GM20000 (cell line): ENCODE measurements at regions not wholly inside any gene's neighbourhood (a gene's known extent, or its start where the extent isn't known, plus 50 kb on each side); places are given as distances from the start of the nearest gene placed in this dataset.

Source experiments
- DNase-seq: peaks from one replicate; pipeline ENCODE4 v3.0.0; 2012; ENCODE audit warnings: low spot score
- TF ChIP-seq, protein P1 (sequence below): IDR thresholded peaks from 2 replicates; pipeline ENCODE4 v1.5.1; 2012; ENCODE audit warnings: mild to moderate bottlenecking, control low read depth; ENCODE audit errors: extremely low read depth, missing control alignments

DNA sequence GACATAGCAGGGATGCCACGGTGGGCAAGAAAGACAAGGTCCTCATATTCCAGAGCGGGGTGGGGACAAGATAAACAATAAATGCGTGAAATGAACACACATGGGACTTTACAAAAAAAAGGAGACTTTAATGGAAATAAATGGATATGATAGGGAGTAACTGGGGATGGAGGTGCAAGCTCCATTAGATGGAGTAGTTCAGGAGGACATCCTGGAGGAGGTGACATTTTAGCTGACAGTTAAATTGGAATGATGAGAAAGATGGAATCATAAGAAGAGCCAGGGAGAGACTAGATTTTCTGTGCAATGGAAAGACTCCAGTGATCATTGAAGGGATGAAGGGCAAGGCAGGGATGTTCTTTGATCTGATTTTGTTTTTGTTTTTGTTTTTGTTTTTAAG is 83.6 kb upstream of the MYL10 start:
- TF ChIP-seq, protein P1, sequence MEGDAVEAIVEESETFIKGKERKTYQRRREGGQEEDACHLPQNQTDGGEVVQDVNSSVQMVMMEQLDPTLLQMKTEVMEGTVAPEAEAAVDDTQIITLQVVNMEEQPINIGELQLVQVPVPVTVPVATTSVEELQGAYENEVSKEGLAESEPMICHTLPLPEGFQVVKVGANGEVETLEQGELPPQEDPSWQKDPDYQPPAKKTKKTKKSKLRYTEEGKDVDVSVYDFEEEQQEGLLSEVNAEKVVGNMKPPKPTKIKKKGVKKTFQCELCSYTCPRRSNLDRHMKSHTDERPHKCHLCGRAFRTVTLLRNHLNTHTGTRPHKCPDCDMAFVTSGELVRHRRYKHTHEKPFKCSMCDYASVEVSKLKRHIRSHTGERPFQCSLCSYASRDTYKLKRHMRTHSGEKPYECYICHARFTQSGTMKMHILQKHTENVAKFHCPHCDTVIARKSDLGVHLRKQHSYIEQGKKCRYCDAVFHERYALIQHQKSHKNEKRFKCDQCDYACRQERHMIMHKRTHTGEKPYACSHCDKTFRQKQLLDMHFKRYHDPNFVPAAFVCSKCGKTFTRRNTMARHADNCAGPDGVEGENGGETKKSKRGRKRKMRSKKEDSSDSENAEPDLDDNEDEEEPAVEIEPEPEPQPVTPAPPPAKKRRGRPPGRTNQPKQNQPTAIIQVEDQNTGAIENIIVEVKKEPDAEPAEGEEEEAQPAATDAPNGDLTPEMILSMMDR = no peak
- no peak for DNase-seq

DNA sequence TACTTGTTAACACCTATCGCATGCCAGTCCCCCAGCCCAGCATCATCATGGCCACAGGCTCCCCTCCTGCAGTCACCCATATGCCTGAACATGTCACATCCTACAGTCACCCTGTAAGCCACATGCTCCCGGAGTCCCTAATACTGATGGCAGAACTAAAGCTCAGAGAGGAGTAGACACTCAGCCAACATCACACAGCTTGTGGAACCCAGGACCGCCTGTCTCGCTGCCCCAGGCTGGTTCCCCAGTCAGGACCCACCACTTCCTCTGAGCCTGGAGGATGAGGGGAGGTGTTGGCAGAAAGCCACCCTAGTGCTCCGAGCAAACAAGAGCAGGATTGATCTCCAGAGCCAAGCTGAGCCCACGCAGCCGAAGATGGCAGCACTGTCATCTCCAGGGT is 85.0 kb upstream of the MYL10 start:
- TF ChIP-seq, protein P1 = no peak
- no peak for DNase-seq

DNA sequence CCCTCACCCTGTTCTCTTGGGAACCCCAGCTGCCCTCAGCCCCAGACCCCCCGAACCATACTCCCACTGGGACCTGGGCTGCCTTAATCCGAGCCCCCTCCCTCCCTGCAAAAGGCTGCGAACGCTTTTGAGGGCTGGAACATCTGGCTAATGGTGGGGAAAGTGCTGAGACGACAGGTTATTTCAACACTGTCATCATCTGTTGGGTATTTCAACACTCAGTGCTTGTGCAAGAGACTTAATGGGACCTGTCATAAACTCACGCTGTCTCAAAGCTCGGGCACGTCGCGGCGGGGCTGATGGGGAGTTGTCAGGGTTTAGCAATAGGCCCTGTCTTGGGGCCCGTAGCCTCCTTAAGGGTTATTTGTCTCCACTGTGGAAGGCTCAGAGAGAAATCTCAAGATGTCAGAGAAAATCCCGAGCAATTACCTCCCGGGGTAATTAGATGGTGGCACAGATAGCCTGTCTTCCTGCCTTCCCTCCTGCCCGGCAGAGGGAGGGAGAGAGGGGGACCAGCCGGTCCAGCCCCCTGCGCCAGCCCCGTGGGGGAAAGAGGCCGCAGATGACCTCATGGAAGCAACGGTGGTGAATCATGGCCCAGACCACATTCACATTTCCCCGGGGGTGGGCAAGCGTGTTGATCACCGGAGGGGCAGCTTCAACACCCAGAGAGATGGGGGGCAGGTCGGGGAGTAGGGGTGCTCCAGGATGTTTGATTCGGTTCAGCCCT is 88.7 kb upstream of the MYL10 start:
- DNase-seq = no peak
- TF ChIP-seq, protein P1 = no peak

DNA sequence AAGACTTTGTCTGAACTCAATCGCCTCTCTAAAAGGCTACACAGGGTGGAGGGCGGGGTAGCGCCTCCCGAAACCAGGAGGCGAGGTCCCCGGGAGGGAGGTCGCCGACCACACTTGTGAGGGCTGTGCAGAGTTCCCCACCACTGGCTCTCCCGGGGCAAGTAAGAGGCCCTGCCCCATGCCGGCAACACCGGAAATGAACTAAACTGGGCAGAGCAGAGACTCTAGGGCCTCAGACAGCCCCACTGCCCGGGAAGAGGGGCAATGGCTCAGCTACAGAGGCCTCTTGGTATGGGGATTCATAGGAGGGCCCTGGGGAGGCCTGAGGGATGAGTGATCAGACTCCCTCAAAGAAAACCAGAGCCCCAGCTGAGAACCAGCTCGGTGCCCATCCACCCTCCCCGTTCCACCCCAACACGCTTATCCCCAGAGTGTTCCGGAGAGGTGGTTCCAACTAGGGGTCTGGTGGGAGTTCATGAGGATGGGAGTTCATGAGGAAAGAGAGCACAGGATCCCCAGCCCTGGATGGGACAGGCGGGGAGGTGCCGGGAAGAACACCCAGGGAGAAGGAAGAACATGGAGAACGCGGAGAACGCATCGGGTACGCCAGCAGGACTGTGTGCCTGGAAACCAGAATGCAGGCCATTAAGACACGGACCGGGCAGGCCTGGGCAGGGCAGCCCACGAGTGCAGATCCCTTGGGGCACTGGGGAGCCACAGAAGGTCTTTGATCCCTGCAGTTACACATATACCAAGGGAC is 89.4 kb upstream of the MYL10 start:
- no peak for DNase-seq

DNA sequence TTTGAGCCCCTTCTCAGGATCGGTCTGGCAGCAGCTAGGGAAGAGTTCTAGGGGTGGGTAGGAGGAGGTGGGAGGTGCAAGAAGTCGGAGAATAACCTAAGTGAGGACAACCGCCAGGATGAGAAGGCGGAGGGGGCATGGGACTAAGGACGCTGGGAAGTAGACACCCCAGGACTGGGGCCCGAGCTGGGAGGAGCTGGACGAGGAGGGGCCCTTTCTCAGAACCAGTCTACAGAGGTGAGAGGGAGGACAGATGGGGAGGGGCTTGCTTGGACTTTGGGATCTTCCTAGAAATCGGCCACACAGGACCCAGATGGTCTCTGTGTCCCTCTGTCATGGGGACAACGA is 90.0 kb upstream of the MYL10 start:
- no peak for DNase-seq
- TF ChIP-seq, protein P1 = no peak

More for the DNA sequence above, 89.4 kb upstream of the MYL10 start:
- TF ChIP-seq, protein P1 = no peak

DNA sequence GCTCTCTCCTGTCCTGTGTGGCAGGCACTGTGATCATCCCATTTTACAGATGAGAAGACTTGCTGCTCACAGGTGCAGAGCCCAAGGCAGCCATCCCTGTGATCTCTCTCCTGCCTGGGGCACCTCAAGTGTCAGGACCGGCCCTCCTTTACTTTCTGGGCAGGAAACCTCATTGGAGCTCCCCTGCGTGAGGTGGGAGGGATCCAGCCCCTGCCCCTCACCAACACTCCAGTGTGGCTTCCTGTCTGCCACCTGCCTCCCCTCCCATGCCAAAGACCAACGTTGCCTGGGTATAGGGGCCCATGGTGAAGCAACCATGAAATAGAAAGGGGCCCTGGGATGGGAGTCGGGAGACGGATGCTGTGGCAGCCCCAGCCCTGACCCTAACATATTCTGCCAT is 91.2 kb upstream of the MYL10 start:
- TF ChIP-seq, protein P1 = no peak
- no peak for DNase-seq

DNA sequence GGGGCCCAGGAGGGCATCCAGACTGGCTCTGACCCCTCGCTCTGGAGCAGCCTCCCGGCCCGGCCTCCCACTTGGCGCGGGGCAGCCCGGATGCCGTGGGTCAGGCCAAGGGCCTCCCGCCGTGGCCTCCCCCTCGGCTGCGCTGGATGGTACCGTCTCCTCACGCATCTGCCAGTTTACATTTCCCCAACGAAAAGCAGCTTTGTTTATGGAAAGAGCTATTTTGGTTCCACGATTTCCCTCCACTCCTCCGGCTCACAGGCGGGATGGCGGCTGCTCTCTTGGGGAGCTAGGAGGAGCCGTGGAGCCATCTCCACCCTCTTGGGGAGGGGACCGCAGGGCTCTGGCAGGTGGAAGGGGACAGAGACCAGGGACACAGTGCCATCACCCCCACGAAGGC is 93.2 kb upstream of the MYL10 start:
- DNase-seq = no peak
- TF ChIP-seq, protein P1 = no peak
